PFSK-1 (cell line): ENCODE measurements at regions not wholly inside any gene's neighbourhood (a gene's known extent, or its start where the extent isn't known, plus 50 kb on each side); places are given as distances from the start of the nearest gene placed in this dataset.

Experiments used
- POLR2AphosphoS5 ChIP-seq: IDR thresholded peaks from 2 replicates; pipeline ENCODE4 v1.6.1; 2012; ENCODE audit warnings: low read depth, mild to moderate bottlenecking, control low read depth, low read length, moderate library complexity
- TF ChIP-seq, protein P1 (sequence below), 2 experiments: IDR thresholded peaks; 2 replicates each; pipeline versions ENCODE4 v1.6.1 to v1.8.0; 2011 to 2012; ENCODE audit warnings: low read depth in 2 of 2, low read length in 2 of 2, control low read depth in 1 of 2, inconsistent platforms in 1 of 2, mild to moderate bottlenecking in 1 of 2, moderate library complexity in 1 of 2; ENCODE audit not compliant: insufficient read depth in 1 of 2

DNA sequence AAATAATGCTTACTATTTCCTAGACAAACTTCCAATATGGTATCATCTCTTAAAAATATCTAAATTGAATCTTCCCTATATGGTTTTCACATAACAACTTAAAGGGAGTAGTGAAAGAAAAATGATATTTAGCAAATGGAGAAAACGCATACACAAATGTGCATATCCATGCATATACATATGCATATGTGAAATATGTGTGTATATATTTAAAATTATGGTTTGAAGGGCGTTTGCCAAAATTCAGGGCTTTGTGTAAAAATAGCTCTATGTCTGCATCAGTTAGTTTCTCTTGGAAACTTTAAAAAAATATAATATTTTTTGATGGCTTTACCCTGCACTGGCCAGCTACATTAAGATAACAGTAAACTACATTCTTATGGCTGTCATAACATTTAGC lies 986.7 kb downstream of the BCL11A start:
- TF ChIP-seq POLR2AphosphoS5, result no peak
- TF ChIP-seq, protein P1, sequence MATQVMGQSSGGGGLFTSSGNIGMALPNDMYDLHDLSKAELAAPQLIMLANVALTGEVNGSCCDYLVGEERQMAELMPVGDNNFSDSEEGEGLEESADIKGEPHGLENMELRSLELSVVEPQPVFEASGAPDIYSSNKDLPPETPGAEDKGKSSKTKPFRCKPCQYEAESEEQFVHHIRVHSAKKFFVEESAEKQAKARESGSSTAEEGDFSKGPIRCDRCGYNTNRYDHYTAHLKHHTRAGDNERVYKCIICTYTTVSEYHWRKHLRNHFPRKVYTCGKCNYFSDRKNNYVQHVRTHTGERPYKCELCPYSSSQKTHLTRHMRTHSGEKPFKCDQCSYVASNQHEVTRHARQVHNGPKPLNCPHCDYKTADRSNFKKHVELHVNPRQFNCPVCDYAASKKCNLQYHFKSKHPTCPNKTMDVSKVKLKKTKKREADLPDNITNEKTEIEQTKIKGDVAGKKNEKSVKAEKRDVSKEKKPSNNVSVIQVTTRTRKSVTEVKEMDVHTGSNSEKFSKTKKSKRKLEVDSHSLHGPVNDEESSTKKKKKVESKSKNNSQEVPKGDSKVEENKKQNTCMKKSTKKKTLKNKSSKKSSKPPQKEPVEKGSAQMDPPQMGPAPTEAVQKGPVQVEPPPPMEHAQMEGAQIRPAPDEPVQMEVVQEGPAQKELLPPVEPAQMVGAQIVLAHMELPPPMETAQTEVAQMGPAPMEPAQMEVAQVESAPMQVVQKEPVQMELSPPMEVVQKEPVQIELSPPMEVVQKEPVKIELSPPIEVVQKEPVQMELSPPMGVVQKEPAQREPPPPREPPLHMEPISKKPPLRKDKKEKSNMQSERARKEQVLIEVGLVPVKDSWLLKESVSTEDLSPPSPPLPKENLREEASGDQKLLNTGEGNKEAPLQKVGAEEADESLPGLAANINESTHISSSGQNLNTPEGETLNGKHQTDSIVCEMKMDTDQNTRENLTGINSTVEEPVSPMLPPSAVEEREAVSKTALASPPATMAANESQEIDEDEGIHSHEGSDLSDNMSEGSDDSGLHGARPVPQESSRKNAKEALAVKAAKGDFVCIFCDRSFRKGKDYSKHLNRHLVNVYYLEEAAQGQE (IDR thresholded peaks at IDR 0.05; ENCODE audit: insufficient read depth in 1 of 2, low read depth in 2 of 2, low read length in 2 of 2), result no peak
